ENCODE measurements at regions not wholly inside any gene's neighbourhood (a gene's known extent, or its start where the extent isn't known, plus 50 kb on each side); places are given as distances from the start of the nearest gene placed in this dataset.

DNA sequence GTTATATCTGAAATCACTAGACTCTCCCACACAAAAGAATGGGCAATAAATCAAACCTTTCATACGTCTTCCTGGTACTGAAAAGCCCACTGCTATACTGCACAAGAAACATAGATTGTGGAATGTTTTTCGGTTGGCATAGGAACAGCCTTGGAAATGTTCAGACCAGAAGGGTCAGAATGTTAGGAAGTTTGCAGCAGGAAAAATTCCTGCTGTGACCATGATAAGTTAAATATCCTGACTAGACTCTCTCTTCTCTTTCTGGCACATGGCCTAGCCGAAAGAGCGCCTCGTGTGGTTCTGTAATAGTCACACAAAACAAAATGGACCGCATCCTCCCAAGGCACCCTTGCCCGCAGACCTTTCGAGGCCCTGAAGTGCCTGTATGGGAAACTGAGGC is 427.2 kb downstream of the COG6 start:
- no peak for DNase-seq

DNA sequence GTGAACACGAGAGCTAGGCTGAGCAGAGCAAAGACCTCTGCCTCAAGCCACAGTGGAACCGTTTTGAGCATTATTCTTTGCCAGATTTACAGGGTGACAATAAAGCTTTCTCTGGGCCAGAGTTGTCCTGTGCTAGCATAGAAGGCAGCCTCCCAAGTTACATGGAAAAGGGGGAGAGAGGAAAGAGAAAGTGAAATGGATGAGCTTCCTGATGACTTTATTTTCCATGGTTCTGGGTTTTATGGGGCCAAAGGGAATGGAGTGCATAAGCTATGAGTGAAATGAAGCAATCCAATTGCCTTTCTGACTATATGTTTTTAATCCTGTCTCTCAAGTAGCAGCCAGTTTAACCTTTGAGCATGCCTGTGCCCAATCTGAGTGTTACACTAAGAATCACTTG is 428.4 kb downstream of the COG6 start:
- DNase-seq = no peak

DNA sequence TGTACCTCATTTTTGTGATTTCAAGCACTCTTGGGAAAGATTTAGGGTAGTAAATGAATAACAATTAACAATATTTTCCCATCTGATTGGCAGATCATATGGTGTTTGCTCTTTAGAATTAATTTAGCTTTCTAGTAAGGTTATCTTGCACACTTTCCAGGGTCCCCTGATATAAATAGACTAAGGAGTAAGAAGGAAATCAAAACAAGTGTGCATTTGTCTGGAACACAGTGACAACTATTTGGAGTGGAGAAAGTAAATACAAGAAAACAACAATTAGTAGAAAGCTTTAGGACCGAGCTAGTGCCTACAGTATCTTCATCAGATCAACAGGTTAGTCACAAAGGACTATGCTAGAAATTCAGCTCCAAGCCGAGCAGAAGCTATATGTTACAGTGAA is 429.5 kb downstream of the COG6 start:
- no peak for DNase-seq

DNA sequence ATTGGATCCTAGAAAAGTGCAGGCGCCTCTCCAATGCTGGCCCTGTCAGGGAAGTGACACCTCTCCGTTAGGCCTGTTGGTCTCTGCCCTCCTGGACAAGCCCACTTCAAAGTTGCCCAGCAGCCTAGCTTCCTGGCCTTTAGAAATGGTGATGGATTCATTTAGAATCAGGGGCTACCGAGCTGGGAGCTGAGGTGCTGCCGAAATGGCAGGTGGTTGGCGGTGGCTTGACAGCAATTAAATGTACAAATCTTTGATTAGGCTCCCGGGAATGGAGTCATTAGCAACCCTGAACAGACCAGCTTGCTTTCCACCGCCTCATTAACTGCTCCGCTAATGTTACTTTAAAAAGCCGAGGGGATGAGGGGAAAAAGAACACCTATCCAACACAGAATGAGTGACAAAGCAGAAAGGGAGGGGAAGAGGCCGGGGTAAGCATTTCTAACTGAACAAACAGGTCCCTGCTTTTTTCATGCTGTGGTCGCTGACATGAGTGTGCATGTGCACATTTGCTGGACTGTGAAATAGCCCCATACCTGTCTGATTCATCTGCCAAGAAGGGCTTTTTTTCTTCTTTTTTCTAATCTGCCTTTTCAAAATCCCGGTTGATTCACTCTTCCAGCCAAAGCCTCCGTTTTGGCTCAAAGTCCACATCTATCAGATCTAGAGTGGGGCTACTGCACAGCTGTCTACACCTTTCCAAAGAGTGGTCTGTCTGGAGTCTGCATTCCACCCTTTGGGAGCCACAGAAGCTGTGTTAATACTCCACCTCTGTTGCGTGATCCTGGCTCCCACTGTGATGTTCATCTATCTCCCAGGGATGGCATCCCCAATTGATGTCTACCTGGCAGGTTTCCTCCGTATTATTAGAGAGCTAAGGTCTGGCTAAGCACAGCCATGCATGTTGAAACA is 431.9 kb downstream of the COG6 start:
- no peak for DNase-seq

DNA sequence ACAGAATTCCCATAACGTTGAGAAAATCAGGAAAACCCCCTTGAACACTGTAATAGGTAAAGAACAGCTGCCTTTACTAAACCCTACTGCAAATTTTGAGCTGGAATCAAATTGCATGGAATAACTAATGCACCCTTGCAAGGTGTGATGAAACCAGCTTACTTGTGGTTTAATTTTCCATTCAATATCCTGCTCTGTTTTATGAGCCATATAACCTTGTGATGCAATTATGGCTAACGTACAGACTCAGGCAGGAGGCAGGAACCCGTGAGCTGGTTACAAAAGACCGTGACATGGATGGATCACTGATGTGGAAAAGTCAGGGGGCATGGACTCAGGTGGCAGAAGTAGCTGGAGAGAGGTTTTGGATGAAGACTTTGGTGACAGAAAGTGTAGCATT is 438.6 kb downstream of the COG6 start:
- DNase-seq = no peak

DNA sequence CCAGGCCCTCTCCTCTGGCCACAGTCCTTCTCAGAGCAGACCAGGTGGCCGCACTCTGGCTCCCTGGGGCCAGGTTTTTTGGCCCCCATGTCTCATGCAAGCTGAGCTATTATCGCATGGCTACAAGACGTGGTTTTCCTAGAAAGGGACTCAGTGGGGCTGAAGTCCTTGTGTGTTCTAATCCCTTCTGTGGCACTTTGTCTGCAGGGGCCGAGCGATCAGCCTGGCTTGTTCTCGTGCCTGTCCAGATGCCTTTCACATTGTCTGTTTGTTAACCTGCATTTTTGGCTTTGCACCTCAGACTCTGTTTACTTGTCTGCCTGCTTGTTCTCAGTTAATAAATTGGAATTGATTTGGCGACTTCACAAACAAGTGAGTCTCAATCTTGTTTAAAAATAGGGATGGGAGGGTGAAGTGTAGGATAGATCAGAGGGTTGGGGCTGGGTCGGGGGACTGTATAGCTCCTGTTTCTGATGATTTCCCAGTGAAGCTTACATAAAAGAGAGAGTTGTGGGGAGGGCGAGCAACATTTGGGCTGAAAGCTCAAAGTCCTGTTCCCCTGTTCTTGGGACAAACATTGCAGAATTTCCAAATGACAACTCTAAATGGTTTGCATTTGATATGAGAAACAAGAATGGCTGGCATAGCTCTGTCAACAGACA is 440.4 kb downstream of the COG6 start:
- no peak for DNase-seq

DNA sequence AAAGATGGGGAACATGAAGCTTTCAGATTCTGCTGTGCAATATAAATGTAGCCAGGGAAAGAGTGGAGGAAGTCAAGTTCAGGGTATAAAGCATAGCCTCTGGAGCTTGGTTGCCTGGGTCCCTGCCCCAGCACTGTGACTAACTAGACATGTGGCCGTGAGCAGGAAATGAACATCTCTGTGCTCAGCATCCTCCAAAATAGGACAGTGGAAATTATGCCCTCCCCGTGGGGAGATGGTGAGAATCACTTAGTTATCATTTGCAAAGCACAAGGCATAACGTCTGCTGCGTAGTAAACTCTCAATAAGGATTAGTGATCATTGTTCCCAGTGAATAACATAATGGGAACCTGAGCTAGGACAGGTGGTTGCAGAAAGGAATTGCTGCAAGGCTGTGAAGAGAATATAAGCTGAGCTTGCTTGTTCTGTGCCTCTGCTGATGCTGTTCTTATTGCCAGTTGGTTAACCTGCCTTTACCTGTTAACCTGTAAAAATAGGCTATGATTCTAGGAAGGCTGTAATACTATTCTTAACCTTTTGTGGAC is 441.0 kb downstream of the COG6 start:
- DNase-seq = no peak

DNA sequence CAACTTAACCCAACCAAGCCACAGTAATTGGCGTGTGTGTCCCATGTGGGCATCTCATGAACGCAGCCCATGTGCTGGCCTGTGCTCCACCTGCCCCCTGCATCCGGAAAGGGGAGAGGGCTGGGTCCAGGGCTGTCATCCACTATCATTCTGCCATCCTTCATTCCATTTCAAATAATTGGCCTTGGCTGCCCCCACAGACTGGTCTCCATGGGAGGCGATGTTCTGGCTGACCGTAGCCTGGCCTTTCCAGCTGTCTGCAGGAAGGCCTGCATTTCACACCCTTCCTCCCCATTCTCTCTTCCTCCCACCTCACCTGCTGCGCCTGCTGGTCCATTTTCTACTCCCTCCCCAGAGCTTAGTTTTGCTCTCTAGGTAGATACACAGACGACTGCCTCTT is 442.8 kb downstream of the COG6 start:
- DNase-seq = no peak

DNA sequence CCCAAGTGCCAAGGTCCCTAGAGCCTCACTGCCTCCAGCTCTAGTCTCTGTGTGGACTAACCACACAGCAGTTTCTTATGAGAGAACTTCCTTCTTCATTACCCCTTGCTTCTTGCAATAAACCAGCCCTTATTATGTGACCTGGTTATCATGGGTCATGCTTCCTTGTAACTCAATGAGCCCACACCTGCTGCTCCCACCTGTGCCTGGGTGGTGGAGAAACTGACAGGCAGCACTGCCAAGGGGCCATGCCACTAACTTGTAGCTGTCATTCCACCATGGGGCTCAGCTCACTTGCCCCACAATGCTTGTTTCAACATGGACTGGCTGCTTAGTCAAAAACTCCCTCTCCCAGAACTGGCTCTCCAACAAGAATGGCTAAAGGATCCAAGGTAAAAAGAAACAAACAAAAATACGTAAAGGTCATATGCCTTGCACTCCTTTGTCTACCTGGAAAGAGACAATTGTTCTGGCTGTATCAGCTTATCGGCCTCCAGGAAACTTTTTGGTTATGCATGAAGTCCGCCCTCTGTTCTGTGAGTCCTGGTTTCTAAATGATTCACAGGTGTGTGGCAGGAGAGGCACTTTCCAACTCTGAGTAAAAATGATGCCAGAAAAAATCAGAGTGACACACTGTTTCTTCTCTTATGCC is 446.4 kb downstream of the COG6 start:
- DNase-seq = no peak

DNA sequence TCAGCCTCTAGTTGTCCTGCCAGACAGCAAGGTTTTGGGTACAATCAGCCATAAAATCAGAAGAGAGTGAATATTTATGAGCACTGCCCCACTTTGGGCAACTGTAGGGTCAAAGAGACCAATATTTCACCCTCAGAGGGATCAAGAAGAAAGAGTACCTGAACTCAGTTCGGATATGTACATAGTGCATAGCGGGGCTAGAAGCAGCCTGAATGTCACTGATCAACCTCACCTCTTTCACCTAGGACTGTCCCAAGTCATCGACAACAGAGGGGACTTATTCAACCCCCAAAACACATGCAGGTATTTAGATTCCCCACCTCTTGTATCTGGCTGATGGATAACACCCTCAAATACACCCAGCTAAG is 446.9 kb downstream of the COG6 start:
- DNase-seq = no peak

DNA sequence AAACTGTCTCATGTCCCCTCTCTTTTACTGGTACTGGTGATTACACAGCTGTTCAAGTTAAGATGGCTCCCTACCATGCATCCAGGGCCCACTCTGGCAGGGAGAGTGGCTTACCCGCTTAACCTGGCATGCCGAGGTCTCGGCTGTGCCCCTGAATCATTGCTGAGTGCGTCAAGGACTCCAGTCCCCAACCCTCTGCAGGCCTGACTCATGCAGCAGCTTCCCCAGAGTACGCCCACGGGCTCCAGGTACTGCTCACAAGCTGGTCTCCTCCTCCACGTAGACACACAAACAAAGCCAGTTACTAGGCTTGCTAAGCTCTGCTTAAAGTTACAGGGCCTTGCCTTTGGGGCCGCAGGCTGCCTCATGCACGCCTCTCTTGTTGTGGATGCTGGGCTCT is 447.4 kb downstream of the COG6 start:
- peak in 1 of 2 donors; percentile 5 for DNase-seq

DNA sequence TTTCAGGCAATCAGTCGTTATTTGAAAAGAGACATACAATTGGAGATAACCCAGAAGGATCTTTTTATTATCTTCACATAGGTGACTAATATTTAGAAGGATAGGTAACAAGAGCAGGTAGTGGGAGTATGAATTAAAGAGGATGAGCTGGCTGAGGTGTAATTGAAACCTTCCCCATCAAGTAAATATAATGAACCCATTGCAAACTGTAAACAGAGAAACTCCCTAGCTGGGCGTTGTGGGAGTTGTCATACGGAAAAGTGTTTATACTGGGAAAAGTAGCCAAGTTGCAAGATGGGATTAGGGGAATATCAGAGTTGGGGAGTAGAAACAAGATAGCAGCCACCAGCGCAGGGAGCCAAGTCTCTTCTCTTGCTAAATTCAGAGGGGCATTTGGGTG is 448.4 kb downstream of the COG6 start:
- no peak for DNase-seq

DNA sequence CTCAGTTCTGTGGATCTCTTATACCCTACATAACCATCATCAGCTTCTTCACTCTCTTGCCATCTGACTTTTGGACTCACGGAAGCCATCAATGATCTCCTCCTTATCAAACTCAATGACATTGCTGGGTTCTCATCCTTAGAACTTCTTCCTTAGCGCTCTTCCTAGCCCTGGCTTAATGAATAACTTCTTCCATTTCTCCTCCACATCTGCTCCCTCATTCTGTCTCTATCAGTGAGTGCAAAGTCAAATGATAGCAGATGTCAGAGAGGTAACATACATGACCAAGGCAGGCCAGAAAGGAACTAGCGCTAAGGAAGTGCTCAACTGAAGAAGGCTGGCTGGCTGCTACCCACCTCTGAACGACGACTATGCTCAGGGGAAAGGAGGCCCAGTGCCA is 449.8 kb downstream of the COG6 start:
- DNase-seq = no peak

DNA sequence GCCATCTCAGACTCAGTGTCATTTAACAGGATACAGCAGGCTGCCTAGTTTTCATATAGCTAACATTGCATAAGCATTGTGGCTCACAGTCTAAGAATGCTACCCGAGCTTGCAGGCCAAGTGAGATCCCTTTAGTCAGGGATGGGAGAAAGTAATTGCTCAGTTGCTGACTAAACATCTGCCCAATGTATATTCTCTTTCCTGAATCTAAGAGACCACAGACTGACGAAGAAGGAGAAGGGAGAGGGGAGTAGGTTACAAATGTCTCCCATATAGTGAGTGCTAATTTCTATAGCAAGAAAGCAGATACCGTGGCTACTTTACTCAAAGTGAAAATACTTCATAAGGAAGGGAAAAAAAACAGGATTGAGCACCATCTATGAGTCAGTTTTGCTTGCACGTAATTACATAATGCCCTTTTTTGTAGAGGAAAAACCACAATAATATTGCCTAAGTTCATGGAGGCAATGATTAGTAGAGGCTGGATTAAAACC is 453.9 kb downstream of the COG6 start:
- DNase-seq = no peak

DNA sequence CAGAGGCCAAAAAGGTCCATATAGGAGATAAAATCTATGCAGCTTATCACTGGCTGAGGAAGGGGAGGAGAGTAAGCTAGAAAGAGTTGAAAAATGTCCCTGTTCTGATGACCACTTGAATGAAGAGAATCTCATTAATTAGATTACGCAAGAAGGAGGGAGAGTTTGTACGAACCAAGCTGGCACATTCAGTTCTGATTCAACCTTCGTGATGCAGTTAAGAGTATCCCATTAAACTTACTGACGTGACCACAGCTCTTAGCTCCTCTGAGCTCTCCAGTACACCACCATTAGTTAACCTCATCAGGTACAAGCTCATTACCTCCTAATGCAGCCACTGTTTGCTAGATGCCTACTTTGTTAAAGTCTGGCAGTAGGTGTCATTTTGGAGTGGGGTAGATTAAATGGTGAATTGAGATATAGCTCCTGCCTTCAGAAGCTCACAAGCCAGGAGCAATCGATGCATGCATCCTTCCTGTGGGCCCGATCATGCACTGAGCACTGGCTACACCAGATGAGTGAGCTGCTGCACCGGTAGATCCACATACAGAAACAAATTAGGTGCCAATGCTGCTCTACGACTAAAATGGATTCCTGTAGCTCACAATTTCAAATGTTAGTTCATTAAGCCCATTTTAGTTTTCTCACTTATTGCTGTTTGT is 458.3 kb downstream of the COG6 start:
- no peak for DNase-seq

DNA sequence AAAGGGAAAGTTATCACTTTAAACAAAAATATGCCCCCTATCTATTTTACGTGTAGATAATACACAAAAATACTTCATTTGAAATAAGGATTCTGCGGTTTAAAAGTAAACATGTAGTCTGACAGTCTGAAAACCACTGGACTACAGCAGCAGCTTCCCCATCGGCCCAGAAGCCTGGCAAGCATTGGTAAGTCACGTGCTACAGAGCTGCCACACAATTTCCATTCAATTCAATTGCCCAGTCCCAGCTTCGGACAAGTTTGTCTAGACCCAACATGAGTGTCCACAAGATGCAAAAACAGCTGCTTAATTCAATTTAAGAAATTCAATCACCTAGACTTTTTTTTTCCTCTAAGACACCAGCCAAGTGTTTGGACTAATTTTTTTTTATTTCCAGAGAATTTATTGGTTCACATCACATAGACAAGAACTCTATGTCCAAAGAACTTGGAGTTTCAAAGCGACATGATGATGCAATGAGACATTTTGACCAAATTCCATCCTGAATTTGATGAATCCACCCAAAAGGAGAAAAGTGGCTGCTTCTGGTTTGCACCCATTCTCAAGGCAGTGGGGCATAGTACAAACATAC is 458.9 kb downstream of the COG6 start:
- DNase-seq = peak in 1 of 2 donors; percentile 11

DNA sequence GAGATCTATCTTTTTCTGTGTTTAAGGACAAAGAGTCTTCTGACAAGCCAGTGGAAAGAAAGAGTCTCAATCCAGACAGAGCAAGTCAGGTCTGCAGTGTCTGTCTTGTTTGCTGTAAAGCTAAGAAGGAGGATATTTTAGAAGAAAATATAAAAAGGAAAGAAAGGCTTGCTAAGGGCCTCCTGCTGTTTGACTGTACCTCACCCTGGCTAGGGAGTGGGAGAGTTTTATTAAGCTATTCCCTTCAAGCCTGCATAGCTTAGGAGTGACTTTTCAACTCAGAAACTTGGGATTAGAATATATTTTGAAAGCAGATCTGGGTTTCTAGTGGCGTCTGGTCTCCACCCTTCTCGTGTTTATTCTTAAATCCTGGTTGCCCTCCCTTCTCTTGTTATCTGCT is 460.0 kb downstream of the COG6 start:
- DNase-seq = no peak

DNA sequence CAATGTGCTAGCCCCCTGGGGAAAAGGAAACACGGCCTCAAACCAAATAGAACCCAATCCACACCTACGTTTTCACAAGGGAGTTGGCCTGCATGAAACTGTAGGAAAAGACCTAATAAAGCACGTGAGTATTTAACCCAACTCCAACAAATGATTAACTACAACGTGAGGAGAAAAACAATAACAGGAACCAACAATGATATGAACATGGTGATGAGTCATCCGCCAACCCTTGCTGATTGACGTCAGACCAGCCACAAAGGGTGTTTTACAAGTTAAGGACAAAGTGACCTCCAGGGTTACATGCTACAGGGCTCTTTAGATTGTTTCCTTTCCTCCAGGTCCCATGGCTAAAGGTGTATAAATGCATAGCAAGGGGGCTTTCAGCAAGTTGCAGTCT is 460.5 kb downstream of the COG6 start:
- no peak for DNase-seq

DNA sequence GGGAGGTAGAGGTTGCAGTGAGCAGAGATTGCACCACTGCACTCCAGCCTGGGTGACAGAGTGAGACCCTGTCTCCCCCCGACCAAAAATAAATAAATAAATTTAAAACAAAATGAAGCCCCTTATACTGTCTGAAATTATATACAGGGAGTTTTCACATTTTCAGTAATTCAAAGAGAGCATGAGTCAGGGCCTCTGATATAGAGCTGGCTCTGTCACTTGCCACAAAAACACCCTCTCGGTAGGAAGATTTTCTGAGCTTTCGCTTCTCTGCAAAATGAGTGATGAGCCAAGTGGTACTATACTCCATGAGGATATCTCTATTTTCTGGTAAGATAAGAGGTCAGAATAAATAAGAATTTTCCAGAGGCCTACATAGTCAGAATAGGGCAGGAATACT is 462.9 kb downstream of the COG6 start:
- no peak for DNase-seq

DNA sequence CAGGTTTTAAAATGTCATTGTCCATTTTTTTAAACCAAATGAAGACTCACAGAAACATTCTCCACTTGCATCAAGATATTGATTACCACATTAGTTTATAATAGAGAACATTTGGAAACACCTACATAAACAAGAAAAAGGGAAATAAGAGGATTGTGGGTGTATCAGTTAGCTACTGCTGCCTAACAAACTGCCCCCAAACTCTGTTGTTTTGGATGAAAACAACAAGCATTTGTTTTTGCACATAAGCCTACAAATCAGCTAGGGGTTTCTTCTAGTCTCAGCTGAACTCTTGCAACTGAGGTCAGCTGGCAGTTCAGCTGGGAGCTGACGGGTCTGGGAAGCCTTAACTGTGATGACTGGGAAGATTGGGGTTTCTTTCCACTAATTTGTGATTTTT is 464.4 kb downstream of the COG6 start:
- no peak for DNase-seq

DNA sequence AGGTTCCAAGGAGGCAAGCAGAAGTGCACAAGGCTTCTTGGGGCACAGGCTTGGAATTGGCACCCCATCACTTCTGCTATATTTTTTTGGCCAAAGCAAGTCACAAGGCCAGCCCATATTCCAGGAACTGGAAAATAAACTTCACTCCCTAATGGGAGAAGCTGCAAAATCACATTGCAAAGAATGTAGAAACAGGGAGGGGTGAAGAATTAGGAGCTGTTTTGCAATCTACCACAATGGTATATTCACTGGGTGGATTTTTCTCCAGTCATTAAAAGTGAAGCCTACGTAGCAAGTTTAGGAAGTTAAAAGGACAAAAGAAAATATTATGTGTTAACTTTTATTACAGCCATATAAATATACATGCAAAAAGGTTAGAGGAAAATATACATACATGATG is 464.8 kb downstream of the COG6 start:
- no peak for DNase-seq

DNA sequence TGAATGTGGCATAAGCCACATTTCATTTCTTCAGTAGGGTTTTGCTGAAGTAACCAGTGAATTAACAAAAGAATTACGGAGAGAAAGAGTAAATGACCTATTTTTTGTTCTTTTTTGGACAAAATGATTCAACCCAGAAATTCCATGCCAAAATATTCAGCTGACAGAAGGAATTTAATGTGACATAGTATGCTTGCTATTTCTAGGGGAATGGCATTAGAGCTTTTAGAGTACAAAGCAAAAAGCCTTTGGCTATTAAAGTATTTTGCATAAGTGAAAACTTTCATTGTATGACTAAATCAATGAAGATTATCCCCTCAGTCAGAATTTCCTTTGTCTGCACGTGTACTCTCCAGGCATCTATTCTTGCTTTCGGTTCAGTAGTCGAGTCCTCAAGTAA is 465.3 kb downstream of the COG6 start:
- DNase-seq = no peak

DNA sequence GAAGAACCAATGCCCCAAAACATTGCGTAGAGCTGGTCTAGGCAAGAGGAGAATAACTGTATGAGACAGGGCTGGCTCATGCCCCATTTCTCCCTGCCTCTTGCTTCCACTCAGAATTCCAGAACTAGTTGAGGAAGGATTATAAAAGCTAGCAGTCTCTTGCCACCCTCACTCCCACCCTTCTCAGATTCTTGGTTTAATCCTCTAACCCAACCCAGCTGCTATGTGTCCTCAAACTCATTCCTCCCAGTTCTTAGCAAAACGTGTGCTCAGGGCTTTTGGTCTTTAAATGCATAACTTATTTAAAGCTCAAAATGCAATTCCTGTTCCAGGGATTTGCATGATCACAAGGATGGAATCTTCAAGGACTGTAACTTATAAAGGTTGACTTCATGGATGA is 466.3 kb downstream of the COG6 start:
- DNase-seq = no peak
